ENCODE measurements at regions not wholly inside any gene's neighbourhood (a gene's known extent, or its start where the extent isn't known, plus 50 kb on each side); places are given as distances from the start of the nearest gene placed in this dataset.

GRCh38 chr14:42792166-42792565, 1185.5 kb downstream of the LRFN5 start:
- no peak for TF ChIP-seq CTCF (IDR thresholded peaks at IDR 0.05; ENCODE audit: insufficient read depth, low read length, severe bottlenecking)
- H3K27me3 ChIP-seq (ENCODE audit: control insufficient read depth, insufficient read depth, low read length), result no peaks in the 10 kb centered on the region
- DNase-seq (ENCODE audit: low read depth), result no peak
- no peaks in the 10 kb centered on the region for H3K36me3 ChIP-seq (ENCODE audit: control insufficient read depth, insufficient read depth, low read length)
- no peak for FAIRE-seq
- no peak overlapping the region for H3K4me3 ChIP-seq (ENCODE audit: low read depth, low read length)

- Histone ChIP-seq H3K27me3 (ENCODE audit: control insufficient read depth, insufficient read depth, low read length) (no peaks in the 10 kb centered on the region), H3K4me3 (ENCODE audit: low read depth, low read length) (no peak overlapping the region), H3K36me3 (ENCODE audit: control insufficient read depth, insufficient read depth, low read length) (no peaks in the 10 kb centered on the region)
- TF ChIP-seq CTCF (IDR thresholded peaks at IDR 0.05; ENCODE audit: insufficient read depth, low read length, severe bottlenecking), result no peak
- no peak for FAIRE-seq
- DNase-seq (ENCODE audit: low read depth), result no peak
These were observed 1176.1 kb downstream of the LRFN5 start for GRCh38 chr14:42782754-42783153.

- Histone ChIP-seq H3K4me3 (ENCODE audit: low read depth, low read length) (no peak overlapping the region), H3K27me3 (ENCODE audit: control insufficient read depth, insufficient read depth, low read length) (no peaks in the 10 kb centered on the region), H3K36me3 (ENCODE audit: control insufficient read depth, insufficient read depth, low read length) (no peaks in the 10 kb centered on the region)
- DNase-seq (ENCODE audit: low read depth), result peak; percentile 18
- no peak for FAIRE-seq
- no peak for TF ChIP-seq CTCF (IDR thresholded peaks at IDR 0.05; ENCODE audit: insufficient read depth, low read length, severe bottlenecking)
These were observed 1172.3 kb downstream of the LRFN5 start for GRCh38 chr14:42778984-42779383.

- no peaks in the 10 kb centered on the region for H3K27me3 ChIP-seq (ENCODE audit: control insufficient read depth, insufficient read depth, low read length)
- no peak overlapping the region for H3K4me3 ChIP-seq (ENCODE audit: low read depth, low read length)
- FAIRE-seq, result no peak
- no peak for TF ChIP-seq CTCF (IDR thresholded peaks at IDR 0.05; ENCODE audit: insufficient read depth, low read length, severe bottlenecking)
- DNase-seq (ENCODE audit: low read depth), result no peak
- H3K36me3 ChIP-seq (ENCODE audit: control insufficient read depth, insufficient read depth, low read length), result no peaks in the 10 kb centered on the region
These were observed 1144.1 kb downstream of the LRFN5 start for GRCh38 chr14:42750771-42751170.

GRCh38 chr14:42742084-42742483, 1135.4 kb downstream of the LRFN5 start:
- DNase-seq (ENCODE audit: low read depth) (no peak), FAIRE-seq (no peak)
- no peaks in the 10 kb centered on the region for H3K27me3 ChIP-seq (ENCODE audit: control insufficient read depth, insufficient read depth, low read length)
- TF ChIP-seq CTCF (IDR thresholded peaks at IDR 0.05; ENCODE audit: insufficient read depth, low read length, severe bottlenecking), result no peak
- no peak overlapping the region for H3K4me3 ChIP-seq (ENCODE audit: low read depth, low read length)
- H3K36me3 ChIP-seq (ENCODE audit: control insufficient read depth, insufficient read depth, low read length), result no peaks in the 10 kb centered on the region

- H3K36me3 ChIP-seq (ENCODE audit: control insufficient read depth, insufficient read depth, low read length), result no peaks in the 10 kb centered on the region
- no peak for TF ChIP-seq CTCF (IDR thresholded peaks at IDR 0.05; ENCODE audit: insufficient read depth, low read length, severe bottlenecking)
- FAIRE-seq (no peak), DNase-seq (ENCODE audit: low read depth) (no peak)
- no peak overlapping the region for H3K4me3 ChIP-seq (ENCODE audit: low read depth, low read length)
- H3K27me3 ChIP-seq (ENCODE audit: control insufficient read depth, insufficient read depth, low read length), result no peaks in the 10 kb centered on the region
These were observed 1129.7 kb downstream of the LRFN5 start for GRCh38 chr14:42736408-42736807.
